ENCODE measurements at regions not wholly inside any gene's neighbourhood (a gene's known extent, or its start where the extent isn't known, plus 50 kb on each side); places are given as distances from the start of the nearest gene placed in this dataset.
"Not testable (repeated sequence)": the region's sequence is repeated elsewhere in the genome, so short reads cannot be mapped to it uniquely, and the experiment has no call there.

GRCh38 chr2:14899621-14900414 is 267.3 kb downstream of the LRATD1 start:
- Mint-ChIP-seq H3K27ac (no peak overlapping the region), H3K9me3 (no peaks in the 10 kb centered on the region), H3K36me3 (ENCODE audit: low read depth) (no peaks in the 10 kb centered on the region), H3K4me1 (ENCODE audit: low read depth) (no peaks in the 10 kb centered on the region), H3K4me3 (no peak overlapping the region), H3K27me3 (ENCODE audit: low read depth) (no peaks in the 10 kb centered on the region)

GRCh38 chr2:14901737-14902136 is 269.2 kb downstream of the LRATD1 start:
- no peak overlapping the region for H3K4me3 Mint-ChIP-seq
- no peaks in the 10 kb centered on the region for H3K4me1 Mint-ChIP-seq (ENCODE audit: low read depth)
- H3K36me3 Mint-ChIP-seq (ENCODE audit: low read depth), result no peaks in the 10 kb centered on the region
- H3K9me3 Mint-ChIP-seq, result no peaks in the 10 kb centered on the region
- H3K27ac Mint-ChIP-seq, result no peak overlapping the region
- H3K27me3 Mint-ChIP-seq (ENCODE audit: low read depth), result no peaks in the 10 kb centered on the region

DNA sequence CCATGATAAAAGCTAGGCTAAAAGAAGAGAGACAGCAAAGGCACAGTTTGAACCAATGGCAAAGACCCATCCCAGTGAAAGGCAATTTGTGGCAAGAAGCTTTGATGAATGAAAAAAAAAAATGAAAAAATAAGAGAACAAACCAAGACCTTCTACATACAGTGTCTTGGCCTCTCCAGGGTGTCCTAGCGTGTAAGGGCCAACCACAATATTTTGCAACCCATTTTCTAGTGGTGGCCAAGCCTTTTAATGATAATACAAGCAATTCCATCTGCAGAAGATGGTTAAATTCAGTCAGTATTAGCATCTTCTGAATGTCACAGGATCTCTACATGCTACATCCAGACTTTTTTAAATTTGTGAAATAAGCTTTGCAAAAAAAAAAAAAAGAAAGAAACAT is 270.4 kb downstream of the LRATD1 start:
- Mint-ChIP-seq H3K4me3 (no peak overlapping the region), H3K9me3 (no peaks in the 10 kb centered on the region), H3K4me1 (ENCODE audit: low read depth) (no peaks in the 10 kb centered on the region), H3K36me3 (ENCODE audit: low read depth) (no peaks in the 10 kb centered on the region), H3K27me3 (ENCODE audit: low read depth) (no peaks in the 10 kb centered on the region), H3K27ac (no peak overlapping the region)

DNA sequence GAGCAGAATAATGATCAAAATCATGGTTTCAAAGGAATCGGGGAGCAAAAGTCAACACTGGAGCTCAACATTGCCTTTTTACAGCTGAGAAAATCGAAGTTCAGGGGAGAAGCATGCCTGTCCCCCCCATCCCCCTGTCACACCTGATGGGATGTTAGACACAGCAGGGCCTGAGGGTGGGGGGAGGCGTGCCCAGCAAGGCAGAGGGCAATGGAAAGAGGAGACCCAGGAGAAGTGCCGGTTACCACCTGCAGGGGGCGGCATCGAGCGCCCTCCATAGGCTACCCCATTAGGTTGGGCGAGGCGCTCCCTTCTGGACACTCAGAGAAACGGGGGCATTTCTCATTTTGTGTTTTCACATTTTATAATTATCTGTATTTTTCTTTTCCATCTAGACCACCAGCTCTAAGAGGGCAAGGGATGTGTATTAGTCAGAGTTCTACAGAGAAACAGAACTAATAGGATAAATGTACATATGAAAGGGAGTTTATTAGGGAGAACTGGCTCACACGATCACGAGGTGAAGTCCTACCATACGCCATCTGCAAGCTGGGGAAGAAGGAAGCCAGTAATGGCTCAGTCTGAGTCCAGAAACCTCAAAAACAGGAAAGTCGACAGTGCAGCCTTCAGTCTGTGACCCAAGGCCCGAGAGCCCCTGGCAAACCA is 271.3 kb downstream of the LRATD1 start:
- no peak overlapping the region for H3K27ac Mint-ChIP-seq
- H3K36me3 Mint-ChIP-seq (ENCODE audit: low read depth), result no peaks in the 10 kb centered on the region
- no peaks in the 10 kb centered on the region for H3K9me3 Mint-ChIP-seq
- H3K27me3 Mint-ChIP-seq (ENCODE audit: low read depth), result no peaks in the 10 kb centered on the region
- H3K4me1 Mint-ChIP-seq (ENCODE audit: low read depth), result no peaks in the 10 kb centered on the region
- no peak overlapping the region for H3K4me3 Mint-ChIP-seq

GRCh38 chr2:14904378-14904777 is 271.9 kb downstream of the LRATD1 start:
- H3K4me3 Mint-ChIP-seq; H3K27ac Mint-ChIP-seq; H3K36me3 Mint-ChIP-seq (ENCODE audit: low read depth); H3K27me3 Mint-ChIP-seq (ENCODE audit: low read depth); H3K9me3 Mint-ChIP-seq; H3K4me1 Mint-ChIP-seq (ENCODE audit: low read depth): not testable (repeated sequence)

DNA sequence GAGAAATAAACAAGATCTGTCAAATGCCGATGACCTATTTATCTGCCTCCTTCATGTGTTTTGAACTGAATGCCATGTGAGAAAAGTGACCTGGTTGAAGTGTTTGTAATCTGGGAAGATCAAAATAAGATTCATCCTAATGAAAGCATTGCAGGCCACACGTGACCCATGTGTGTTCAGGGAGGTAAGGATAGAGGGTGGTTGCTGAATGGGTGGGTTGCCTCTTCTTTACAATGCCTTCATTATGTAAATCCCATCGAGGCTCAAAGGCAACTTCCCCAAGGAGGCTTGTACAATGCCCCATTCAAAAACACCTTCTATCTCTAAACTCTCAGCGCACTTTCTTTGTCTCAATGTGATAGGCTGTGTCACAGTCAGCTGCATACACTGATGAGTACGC is 273.1 kb downstream of the LRATD1 start:
- no peak overlapping the region for H3K4me3 Mint-ChIP-seq
- H3K27me3 Mint-ChIP-seq (ENCODE audit: low read depth), result no peaks in the 10 kb centered on the region
- no peaks in the 10 kb centered on the region for H3K9me3 Mint-ChIP-seq
- no peak overlapping the region for H3K27ac Mint-ChIP-seq
- H3K36me3 Mint-ChIP-seq (ENCODE audit: low read depth), result no peaks in the 10 kb centered on the region
- H3K4me1 Mint-ChIP-seq (ENCODE audit: low read depth), result no peaks in the 10 kb centered on the region

GRCh38 chr2:14907014-14907612 is 274.6 kb downstream of the LRATD1 start:
- H3K27me3 Mint-ChIP-seq (ENCODE audit: low read depth), result no peaks in the 10 kb centered on the region
- H3K9me3 Mint-ChIP-seq, result no peaks in the 10 kb centered on the region
- no peaks in the 10 kb centered on the region for H3K4me1 Mint-ChIP-seq (ENCODE audit: low read depth)

DNA sequence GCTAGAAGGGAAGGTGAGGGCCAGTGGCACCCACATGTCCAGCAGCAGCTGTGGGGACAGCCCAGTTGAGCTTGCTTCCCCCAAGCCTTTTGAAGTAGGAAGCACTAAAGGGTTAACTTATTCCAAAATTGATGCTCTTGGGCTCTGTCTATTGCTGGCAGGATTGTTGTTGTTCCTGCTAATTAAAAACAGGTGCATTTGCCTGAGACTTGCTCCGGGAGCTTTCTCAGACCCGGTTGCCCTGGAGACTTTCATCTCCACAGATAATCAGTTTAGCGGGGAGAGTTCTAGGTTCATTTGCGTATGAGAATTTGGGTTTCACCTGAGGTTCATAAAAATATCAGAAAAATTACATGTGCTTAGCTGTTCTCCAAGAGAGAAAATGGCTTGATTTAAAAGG is 277.3 kb downstream of the LRATD1 start:
- H3K4me1 Mint-ChIP-seq (ENCODE audit: low read depth), result no peaks in the 10 kb centered on the region
- no peak overlapping the region for H3K4me3 Mint-ChIP-seq

More at GRCh38 chr2:14907014-14907612, 274.6 kb downstream of the LRATD1 start:
- no peak overlapping the region for H3K27ac Mint-ChIP-seq
- no peaks in the 10 kb centered on the region for H3K36me3 Mint-ChIP-seq (ENCODE audit: low read depth)
- no peak overlapping the region for H3K4me3 Mint-ChIP-seq

DNA sequence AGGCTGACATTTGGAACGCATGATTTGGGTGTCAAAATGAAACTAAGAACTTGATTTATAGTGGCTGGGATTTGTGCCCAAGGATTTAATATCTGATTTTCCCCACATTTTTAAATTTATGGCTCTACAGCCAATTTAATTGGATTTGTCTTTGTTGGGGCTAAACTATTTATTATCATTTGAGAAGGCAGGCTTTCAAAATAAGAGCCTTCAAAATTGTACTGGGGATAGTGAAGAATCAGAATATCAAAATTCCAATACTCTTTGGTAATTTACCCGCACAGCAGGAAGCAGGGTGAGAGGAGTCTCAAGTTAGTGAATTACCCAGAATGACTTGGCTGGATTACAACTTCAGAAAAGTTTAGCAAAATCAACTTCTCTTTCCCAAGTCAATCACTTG is 278.1 kb downstream of the LRATD1 start:
- no peaks in the 10 kb centered on the region for H3K27me3 Mint-ChIP-seq (ENCODE audit: low read depth)
- H3K4me1 Mint-ChIP-seq (ENCODE audit: low read depth), result no peaks in the 10 kb centered on the region
- no peak overlapping the region for H3K27ac Mint-ChIP-seq
- no peaks in the 10 kb centered on the region for H3K9me3 Mint-ChIP-seq
- H3K4me3 Mint-ChIP-seq, result no peak overlapping the region
- H3K36me3 Mint-ChIP-seq (ENCODE audit: low read depth), result no peaks in the 10 kb centered on the region

More for the DNA sequence above, 277.3 kb downstream of the LRATD1 start:
- Mint-ChIP-seq H3K36me3 (ENCODE audit: low read depth) (no peaks in the 10 kb centered on the region), H3K27me3 (ENCODE audit: low read depth) (no peaks in the 10 kb centered on the region), H3K27ac (no peak overlapping the region), H3K9me3 (no peaks in the 10 kb centered on the region)

GRCh38 chr2:14915983-14916382 is 283.5 kb downstream of the LRATD1 start:
- Mint-ChIP-seq H3K4me3 (no peak overlapping the region), H3K27ac (no peak overlapping the region), H3K36me3 (ENCODE audit: low read depth) (no peaks in the 10 kb centered on the region), H3K27me3 (ENCODE audit: low read depth) (no peaks in the 10 kb centered on the region), H3K4me1 (ENCODE audit: low read depth) (no peaks in the 10 kb centered on the region), H3K9me3 (peaks cover 3% of the 10 kb centered on the region)

DNA sequence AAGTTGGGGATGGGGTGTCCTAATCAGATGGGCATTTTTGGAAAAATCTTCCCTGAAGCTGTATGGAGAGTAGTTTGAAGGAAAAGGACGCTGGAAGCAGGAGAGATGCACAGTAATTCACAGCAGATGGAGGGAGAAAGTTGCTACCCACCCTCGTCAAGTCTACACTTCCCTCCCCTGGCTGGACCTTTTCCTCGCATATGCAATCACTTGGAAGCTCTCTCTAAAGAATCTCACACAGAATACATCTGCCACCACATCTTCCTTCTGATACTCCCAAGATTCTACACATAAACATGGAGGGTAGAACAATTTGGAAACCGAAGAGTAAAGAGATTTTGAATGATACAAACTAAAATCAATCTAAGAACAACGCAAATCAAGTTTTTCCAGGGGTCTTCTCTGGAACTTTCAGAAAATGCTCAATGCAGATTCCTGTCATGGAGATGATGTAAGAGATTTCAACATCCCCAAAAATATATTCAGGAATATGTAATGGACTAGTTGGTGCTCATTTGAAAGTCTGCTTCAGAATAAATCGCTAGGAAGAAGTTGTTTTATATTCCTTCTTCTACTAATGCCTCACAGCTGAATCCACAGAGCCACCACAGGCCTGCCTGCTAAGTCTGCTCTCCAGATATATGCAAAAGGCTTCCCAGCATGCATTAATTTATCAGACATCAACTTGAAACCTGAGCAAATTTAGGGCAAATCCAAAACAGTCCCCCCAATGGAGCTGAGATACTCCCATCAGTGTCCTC is 291.5 kb downstream of the LRATD1 start:
- Mint-ChIP-seq H3K9me3 (peaks cover 3% of the 10 kb centered on the region), H3K4me3 (no peak overlapping the region), H3K27me3 (ENCODE audit: low read depth) (no peaks in the 10 kb centered on the region), H3K27ac (no peak overlapping the region), H3K36me3 (ENCODE audit: low read depth) (no peaks in the 10 kb centered on the region), H3K4me1 (ENCODE audit: low read depth) (no peaks in the 10 kb centered on the region)

DNA sequence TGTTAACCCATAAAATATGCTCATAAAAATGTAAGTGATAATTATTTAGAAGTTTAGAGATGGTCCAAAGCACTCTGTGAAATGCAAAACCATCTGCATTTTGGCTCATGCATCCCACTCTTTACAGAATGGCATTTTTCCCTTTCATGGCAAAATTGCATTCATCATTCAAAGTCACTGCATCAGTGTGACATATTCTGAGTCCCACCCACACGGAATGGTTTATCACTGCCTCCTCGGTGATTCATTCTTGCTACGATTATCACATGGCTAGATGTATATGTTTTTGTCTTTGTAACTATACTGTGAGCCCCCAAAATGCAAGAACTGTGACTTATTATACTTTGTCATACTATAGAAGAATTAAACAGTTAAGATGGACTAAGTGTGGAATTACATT is 293.0 kb downstream of the LRATD1 start:
- no peaks in the 10 kb centered on the region for H3K27me3 Mint-ChIP-seq (ENCODE audit: low read depth)
- H3K36me3 Mint-ChIP-seq (ENCODE audit: low read depth), result no peaks in the 10 kb centered on the region
- no peaks in the 10 kb centered on the region for H3K4me1 Mint-ChIP-seq (ENCODE audit: low read depth)
- no peak overlapping the region for H3K27ac Mint-ChIP-seq
- peaks cover 3% of the 10 kb centered on the region for H3K9me3 Mint-ChIP-seq
- H3K4me3 Mint-ChIP-seq, result no peak overlapping the region

DNA sequence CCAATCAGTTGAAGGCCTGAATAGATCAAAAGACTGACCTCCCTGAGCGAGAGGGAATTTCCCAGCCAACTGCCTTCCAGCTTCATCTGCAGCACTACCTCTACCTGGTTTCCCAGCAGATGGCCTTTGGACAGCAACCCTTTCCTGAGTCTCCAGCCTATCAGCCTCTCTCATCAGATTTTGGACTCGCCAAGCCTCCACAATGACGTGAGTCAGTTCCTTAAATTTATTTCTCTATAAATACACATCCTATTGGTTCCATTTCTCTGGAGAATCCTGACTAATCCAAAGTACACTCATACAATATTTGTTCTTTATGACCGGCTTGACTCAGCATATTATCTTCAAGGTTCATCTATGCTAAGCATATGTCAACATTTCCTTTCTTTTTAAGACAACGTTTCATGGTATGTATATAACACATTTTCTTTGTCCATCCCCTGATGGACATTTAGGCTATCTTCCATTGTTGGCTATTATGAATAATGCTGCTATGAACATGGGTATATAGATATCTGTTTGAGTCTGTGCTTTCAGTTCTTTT is 294.6 kb downstream of the LRATD1 start:
- Mint-ChIP-seq H3K27me3 (ENCODE audit: low read depth) (no peaks in the 10 kb centered on the region), H3K4me3 (no peak overlapping the region), H3K27ac (no peak overlapping the region), H3K9me3 (peaks cover 3% of the 10 kb centered on the region), H3K4me1 (ENCODE audit: low read depth) (no peaks in the 10 kb centered on the region), H3K36me3 (ENCODE audit: low read depth) (no peaks in the 10 kb centered on the region)

- Mint-ChIP-seq H3K4me3 (no peak overlapping the region), H3K4me1 (ENCODE audit: low read depth) (no peaks in the 10 kb centered on the region), H3K27me3 (ENCODE audit: low read depth) (no peaks in the 10 kb centered on the region), H3K9me3 (peaks cover 2% of the 10 kb centered on the region), H3K27ac (no peak overlapping the region), H3K36me3 (ENCODE audit: low read depth) (no peaks in the 10 kb centered on the region)
Measured at GRCh38 chr2:14928056-14928455, 295.5 kb downstream of the LRATD1 start.

All from T-helper 1 cell treated with Interleukin-12 subunit alpha and Interleukin-12 subunit beta and Interleukin-4 antibody, amounts not matched to agents 30 μg/mL and 1 μg/mL, for 36 hours (primary cell).